SK-N-SH treated with all-trans-retinoic acid at 6 μM for 48 hours (cell line): ENCODE measurements at regions not wholly inside any gene's neighbourhood (a gene's known extent, or its start where the extent isn't known, plus 50 kb on each side); places are given as distances from the start of the nearest gene placed in this dataset.

Source experiments
- ARNTL ChIP-seq: fragments of 450-650 bp; formaldehyde crosslinking; IDR thresholded peaks from 2 replicates; pipeline ENCODE4 v1.5.0; 2020; ENCODE audit warnings: low read depth, mild to moderate bottlenecking, moderate library complexity, borderline replicate concordance
- ESRRG ChIP-seq: fragments of 250-450 bp; sonication (Bioruptor Pico); IDR thresholded peaks from 2 replicates; pipeline ENCODE4 v1.6.1; 2021; ENCODE audit warnings: mild to moderate bottlenecking
- PPARA ChIP-seq: fragments of 250-450 bp; sonication (Bioruptor Pico); IDR thresholded peaks from 2 replicates; pipeline ENCODE4 v1.5.0; 2020; ENCODE audit warnings: mild to moderate bottlenecking, borderline replicate concordance
- RARB ChIP-seq: fragments of 250-450 bp; sonication (Bioruptor Pico); IDR thresholded peaks from 2 replicates; pipeline ENCODE4 v1.8.0; 2021; ENCODE audit warnings: mild to moderate bottlenecking, moderate library complexity
- TCF4 ChIP-seq: fragments of 250-450 bp; sonication (Bioruptor Pico); IDR thresholded peaks from 2 replicates; pipeline ENCODE4 v1.8.0; 2021; ENCODE audit warnings: mild to moderate bottlenecking, moderate library complexity, borderline replicate concordance
- TOX ChIP-seq: fragments of 250-450 bp; sonication (Bioruptor Pico); IDR thresholded peaks from 2 replicates; pipeline ENCODE4 v1.8.0; 2021; ENCODE audit warnings: mild to moderate bottlenecking, moderate library complexity, borderline replicate concordance
- ZC3H10 ChIP-seq: fragments of 250-450 bp; sonication (Bioruptor Pico); IDR thresholded peaks from 2 replicates; pipeline ENCODE4 v1.5.1; 2021; ENCODE audit warnings: mild to moderate bottlenecking, moderate library complexity
- ZFP3 ChIP-seq: fragments of 250-450 bp; sonication (Bioruptor Pico); IDR thresholded peaks from 2 replicates; pipeline ENCODE4 v1.5.0; 2020; ENCODE audit warnings: mild to moderate bottlenecking, moderate library complexity
- ZFP30 ChIP-seq: fragments of 450-650 bp; formaldehyde crosslinking; IDR thresholded peaks from 2 replicates; pipeline ENCODE4 v1.5.0; 2022; ENCODE audit warnings: mild to moderate bottlenecking, moderate library complexity
- ZNF8 ChIP-seq: fragments of 450-650 bp; formaldehyde crosslinking; IDR thresholded peaks from 2 replicates; pipeline ENCODE4 v1.5.0; 2020; ENCODE audit warnings: mild to moderate bottlenecking, moderate library complexity
- TF ChIP-seq, protein P1 (sequence below): fragments of 250-450 bp; sonication (Bioruptor Pico); IDR thresholded peaks from 2 replicates; pipeline ENCODE4 v1.8.0; 2020; ENCODE audit warnings: mild to moderate bottlenecking, moderate library complexity, borderline replicate concordance
- TF ChIP-seq, protein P2 (sequence below): fragments of 250-450 bp; sonication (Bioruptor Pico); IDR thresholded peaks from 2 replicates; pipeline ENCODE4 v1.5.1; 2020; ENCODE audit warnings: low read depth, mild to moderate bottlenecking, moderate library complexity
- TF ChIP-seq, protein P3 (sequence below): fragments of 250-450 bp; sonication (Bioruptor Pico); IDR thresholded peaks from 2 replicates; pipeline ENCODE4 v1.5.1; 2021; ENCODE audit warnings: mild to moderate bottlenecking, moderate library complexity

DNA sequence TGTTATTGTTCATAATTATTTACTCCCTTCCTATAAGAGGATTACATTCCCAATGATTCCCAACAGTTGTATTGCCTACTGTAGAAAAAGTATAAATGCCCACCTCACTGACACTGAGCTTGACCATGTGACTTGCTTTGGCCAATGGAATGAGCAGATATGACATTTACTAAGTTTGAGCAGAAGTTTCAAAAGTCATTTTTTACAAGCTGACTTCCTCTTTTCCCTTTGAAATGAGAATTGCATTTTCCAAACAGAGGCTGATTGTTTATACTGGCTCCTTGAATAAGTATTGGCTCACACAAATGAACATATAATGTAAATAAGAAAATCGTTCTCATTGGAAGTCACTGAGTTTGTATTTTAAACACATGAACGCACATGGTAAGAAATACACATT, 116.4 kb upstream of the LRFN5 start:
- TF ChIP-seq TCF4 (CRISPR knock-in tag): no peak
- no peak for TF ChIP-seq RARB (CRISPR knock-in tag)
- TF ChIP-seq, protein P1, sequence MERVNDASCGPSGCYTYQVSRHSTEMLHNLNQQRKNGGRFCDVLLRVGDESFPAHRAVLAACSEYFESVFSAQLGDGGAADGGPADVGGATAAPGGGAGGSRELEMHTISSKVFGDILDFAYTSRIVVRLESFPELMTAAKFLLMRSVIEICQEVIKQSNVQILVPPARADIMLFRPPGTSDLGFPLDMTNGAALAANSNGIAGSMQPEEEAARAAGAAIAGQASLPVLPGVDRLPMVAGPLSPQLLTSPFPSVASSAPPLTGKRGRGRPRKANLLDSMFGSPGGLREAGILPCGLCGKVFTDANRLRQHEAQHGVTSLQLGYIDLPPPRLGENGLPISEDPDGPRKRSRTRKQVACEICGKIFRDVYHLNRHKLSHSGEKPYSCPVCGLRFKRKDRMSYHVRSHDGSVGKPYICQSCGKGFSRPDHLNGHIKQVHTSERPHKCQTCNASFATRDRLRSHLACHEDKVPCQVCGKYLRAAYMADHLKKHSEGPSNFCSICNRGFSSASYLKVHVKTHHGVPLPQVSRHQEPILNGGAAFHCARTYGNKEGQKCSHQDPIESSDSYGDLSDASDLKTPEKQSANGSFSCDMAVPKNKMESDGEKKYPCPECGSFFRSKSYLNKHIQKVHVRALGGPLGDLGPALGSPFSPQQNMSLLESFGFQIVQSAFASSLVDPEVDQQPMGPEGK (CRISPR knock-in tag): no peak
- no peak for TF ChIP-seq ARNTL (CRISPR knock-in tag)
- TF ChIP-seq ESRRG (CRISPR knock-in tag): no peak
- no peak for TF ChIP-seq ZFP30 (CRISPR knock-in tag)
- TF ChIP-seq, protein P2, sequence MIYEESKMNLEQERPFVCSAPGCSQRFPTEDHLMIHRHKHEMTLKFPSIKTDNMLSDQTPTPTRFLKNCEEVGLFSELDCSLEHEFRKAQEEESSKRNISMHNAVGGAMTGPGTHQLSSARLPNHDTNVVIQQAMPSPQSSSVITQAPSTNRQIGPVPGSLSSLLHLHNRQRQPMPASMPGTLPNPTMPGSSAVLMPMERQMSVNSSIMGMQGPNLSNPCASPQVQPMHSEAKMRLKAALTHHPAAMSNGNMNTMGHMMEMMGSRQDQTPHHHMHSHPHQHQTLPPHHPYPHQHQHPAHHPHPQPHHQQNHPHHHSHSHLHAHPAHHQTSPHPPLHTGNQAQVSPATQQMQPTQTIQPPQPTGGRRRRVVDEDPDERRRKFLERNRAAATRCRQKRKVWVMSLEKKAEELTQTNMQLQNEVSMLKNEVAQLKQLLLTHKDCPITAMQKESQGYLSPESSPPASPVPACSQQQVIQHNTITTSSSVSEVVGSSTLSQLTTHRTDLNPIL: no peak
- TF ChIP-seq, protein P3, sequence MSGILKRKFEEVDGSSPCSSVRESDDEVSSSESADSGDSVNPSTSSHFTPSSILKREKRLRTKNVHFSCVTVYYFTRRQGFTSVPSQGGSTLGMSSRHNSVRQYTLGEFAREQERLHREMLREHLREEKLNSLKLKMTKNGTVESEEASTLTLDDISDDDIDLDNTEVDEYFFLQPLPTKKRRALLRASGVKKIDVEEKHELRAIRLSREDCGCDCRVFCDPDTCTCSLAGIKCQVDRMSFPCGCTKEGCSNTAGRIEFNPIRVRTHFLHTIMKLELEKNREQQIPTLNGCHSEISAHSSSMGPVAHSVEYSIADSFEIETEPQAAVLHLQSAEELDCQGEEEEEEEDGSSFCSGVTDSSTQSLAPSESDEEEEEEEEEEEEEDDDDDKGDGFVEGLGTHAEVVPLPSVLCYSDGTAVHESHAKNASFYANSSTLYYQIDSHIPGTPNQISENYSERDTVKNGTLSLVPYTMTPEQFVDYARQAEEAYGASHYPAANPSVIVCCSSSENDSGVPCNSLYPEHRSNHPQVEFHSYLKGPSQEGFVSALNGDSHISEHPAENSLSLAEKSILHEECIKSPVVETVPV (CRISPR knock-in tag): no peak
- TF ChIP-seq ZFP3: no peak
- TF ChIP-seq PPARA (CRISPR knock-in tag): no peak
- TF ChIP-seq TOX (CRISPR knock-in tag): no peak
- TF ChIP-seq ZC3H10: no peak
- TF ChIP-seq ZNF8: no peak
